IMR-90 (cell line): ENCODE measurements at regions not wholly inside any gene's neighbourhood (a gene's known extent, or its start where the extent isn't known, plus 50 kb on each side); places are given as distances from the start of the nearest gene placed in this dataset.

Experiments used
- ATAC-seq: fragments of 200-7000 bp; cut with Tn5 transposase; 2 replicates; pipeline ENCODE4 v1.9.1; 2020; ENCODE audit warnings: low read depth, mild to moderate bottlenecking, moderate library complexity
- BruUV-seq: library from RNA; stranded (reverse); fragments of 400-500 nt; replicated peaks from 2 replicates; lab custom pipeline; 2021; lab: Mats Ljungman, UMichigan
- CTCF ChIA-PET: fragments of 300-600 bp; formaldehyde crosslinking; extraction: SDS; loops from one replicate; lab custom pipeline; 2021; ENCODE audit warnings: antibody characterized with exemption; lab: Yijun Ruan, JAX
- POLR2A ChIA-PET: fragments of 300-600 bp; sonication (Branson Sonifier 250); formaldehyde crosslinking; loops from one replicate; lab custom pipeline; 2022; ENCODE audit warnings: antibody characterized with exemption; ENCODE audit not compliant: unreplicated experiment; lab: Charles Lee
- DNase-seq: peaks from one replicate; pipeline ENCODE4 v3.0.0; 2013
- H2AFZ ChIP-seq: replicated peaks from 2 replicates; pipeline ENCODE3; 2013; ENCODE audit warnings: low read length, mild to moderate bottlenecking; ENCODE audit not compliant: poor library complexity
- H2AK5ac ChIP-seq: 2 replicates; pipeline ENCODE4 v1.6.1; 2013; ENCODE audit warnings: low read depth, low read length, inconsistent platforms
- H2AK9ac ChIP-seq: replicated peaks from 2 replicates; pipeline ENCODE3; 2013; ENCODE audit warnings: mild to moderate bottlenecking, low read depth, low read length, moderate library complexity; ENCODE audit not compliant: poor library complexity
- H2BK120ac ChIP-seq: 2 replicates; pipeline ENCODE4 v1.6.1; 2013; ENCODE audit warnings: low read depth, low read length, inconsistent platforms
- H2BK15ac ChIP-seq: 3 replicates; pipeline ENCODE4 v1.6.1; 2013; ENCODE audit warnings: low read depth, low read length, inconsistent platforms
- H2BK20ac ChIP-seq: 2 replicates; pipeline ENCODE4 v1.6.1; 2013; ENCODE audit warnings: low read depth, mild to moderate bottlenecking, inconsistent platforms, low read length, moderate library complexity
- H2BK5ac ChIP-seq: 2 replicates; pipeline ENCODE4 v1.6.1; 2013; ENCODE audit warnings: mild to moderate bottlenecking, low read depth, low read length, inconsistent platforms; ENCODE audit not compliant: poor library complexity, severe bottlenecking
- H3K14ac ChIP-seq: replicated peaks from 2 replicates; pipeline ENCODE4 v1.6.1; 2013; ENCODE audit warnings: low read depth, low read length, inconsistent platforms
- H3K18ac ChIP-seq: 2 replicates; pipeline ENCODE4 v1.6.1; 2013; ENCODE audit warnings: low read depth, low read length, control low read depth
- H3K23ac ChIP-seq: 2 replicates; pipeline ENCODE4 v1.6.1; 2013; ENCODE audit warnings: low read depth, low read length, inconsistent platforms
- H3K27ac ChIP-seq: 2 replicates; pipeline ENCODE4 v1.5.1; 2013; ENCODE audit warnings: mild to moderate bottlenecking, control low read depth, low read length; ENCODE audit not compliant: insufficient read depth
- H3K27me3 ChIP-seq: 2 replicates; pipeline ENCODE4 v1.6.1; 2013; ENCODE audit warnings: low read length; ENCODE audit not compliant: control insufficient read depth, insufficient read depth
- H3K36me3 ChIP-seq: 2 replicates; pipeline ENCODE4 v1.6.1; 2013; ENCODE audit warnings: low read length, mixed read lengths; ENCODE audit not compliant: control insufficient read depth, insufficient read depth
- H3K4ac ChIP-seq: 2 replicates; pipeline ENCODE4 v1.6.1; 2013; ENCODE audit warnings: low read depth, low read length, inconsistent platforms
- H3K4me1 ChIP-seq: 2 replicates; pipeline ENCODE4 v1.6.1; 2013; ENCODE audit warnings: low read length, mixed read lengths; ENCODE audit not compliant: control insufficient read depth, insufficient read depth
- H3K4me2 ChIP-seq: 2 replicates; pipeline ENCODE4 v1.6.1; 2013; ENCODE audit warnings: low read depth, mild to moderate bottlenecking, control low read depth, low read length, moderate library complexity
- H3K4me3 ChIP-seq: 2 replicates; pipeline ENCODE4 v1.5.1; 2013; ENCODE audit warnings: low read depth, mild to moderate bottlenecking, control low read depth, low read length, moderate library complexity; ENCODE audit not compliant: insufficient read depth
- H3K56ac ChIP-seq: 2 replicates; pipeline ENCODE4 v1.6.1; 2013; ENCODE audit warnings: low read length, inconsistent platforms; ENCODE audit not compliant: insufficient read depth; ENCODE audit errors: extremely low read depth
- H3K79me1 ChIP-seq, 2 experiments: 2 replicates each; pipeline ENCODE4 v1.6.1; 2013; ENCODE audit warnings: low read length in 2 of 2, inconsistent platforms in 1 of 2, low read depth in 1 of 2
- H3K9ac ChIP-seq: 2 replicates; pipeline ENCODE4 v1.6.1; 2013; ENCODE audit warnings: low read depth, low read length, control low read depth
- H3K9me1 ChIP-seq: 2 replicates; pipeline ENCODE4 v1.6.1; 2013; ENCODE audit warnings: low read length, inconsistent platforms; ENCODE audit not compliant: insufficient read depth
- H3K9me3 ChIP-seq: 2 replicates; pipeline ENCODE4 v1.6.1; 2013; ENCODE audit warnings: low read length; ENCODE audit not compliant: control insufficient read depth, insufficient read depth
- H4K20me1 ChIP-seq: 2 replicates; pipeline ENCODE4 v1.6.1; 2013; ENCODE audit warnings: low read length, inconsistent platforms; ENCODE audit not compliant: insufficient read depth
- H4K5ac ChIP-seq: 2 replicates; pipeline ENCODE4 v1.6.1; 2013; ENCODE audit warnings: mild to moderate bottlenecking, low read depth, low read length, control low read depth
- H4K8ac ChIP-seq, 2 experiments: 2 replicates each; pipeline ENCODE4 v1.6.1; 2013; ENCODE audit warnings: low read depth in 2 of 2, low read length in 2 of 2, control low read depth in 1 of 2, inconsistent platforms in 1 of 2
- H4K91ac ChIP-seq: 2 replicates; pipeline ENCODE4 v1.6.1; 2013; ENCODE audit warnings: low read depth, low read length, inconsistent platforms; ENCODE audit not compliant: insufficient read depth
- FOS ChIP-seq: fragments of 150-350 bp; IDR thresholded peaks from 2 replicates; pipeline ENCODE4 v1.6.1; 2016; ENCODE audit warnings: low read depth, low read length
- MAFK ChIP-seq: IDR thresholded peaks from 2 replicates; pipeline ENCODE4 v1.6.1; 2012; ENCODE audit warnings: low read depth, low read length, improper control_type of control experiment
- NFE2L2 ChIP-seq: fragments of 150-350 bp; IDR thresholded peaks from 2 replicates; pipeline ENCODE4 v1.6.1; 2016; ENCODE audit warnings: low read depth, mild to moderate bottlenecking, low read length
- POLR2A ChIP-seq: IDR thresholded peaks from 2 replicates; pipeline ENCODE4 v1.6.1; 2012; ENCODE audit warnings: mild to moderate bottlenecking, low read depth, low read length
- RAD21 ChIP-seq: IDR thresholded peaks from 2 replicates; pipeline ENCODE4 v1.6.1; 2012; ENCODE audit warnings: low read length, improper control_type of control experiment
- SMC3 ChIP-seq: fragments of 150-350 bp; IDR thresholded peaks from 2 replicates; pipeline ENCODE4 v1.6.1; 2016; ENCODE audit warnings: low read depth, mild to moderate bottlenecking, antibody characterized with exemption, low read length, moderate library complexity
- WGBS, 2 experiments: methylation state at CpG; one replicate each; pipeline versions ENCODE4 v1.1.5 to v1.1.7; 2013; ENCODE audit warnings: missing lambda C conversion rate in 2 of 2; ENCODE audit not compliant: insufficient read length in 1 of 2; ENCODE audit errors: extremely low coverage in 2 of 2; 5-methylcytosine and 5-hydroxymethylcytosine counted together
- dilution Hi-C: fragments of 300-500 bp; cut with HindIII; formaldehyde crosslinking; loops from one replicate; pipeline ENCODE4 v1.14.3; 2018; ENCODE audit warnings: low sequenced_read_pairs; ENCODE audit not compliant: unreplicated experiment
- in situ Hi-C: fragments of 300-500 bp; cut with MboI; formaldehyde crosslinking; loops from 3 replicates; pipeline ENCODE4 v1.14.3; 2019; ENCODE audit warnings: low sequenced_read_pairs, inconsistent platforms, mixed read lengths
- intact Hi-C: fragments of 100-400 bp; cut with micrococcal nuclease; formaldehyde crosslinking; loops from 2 replicates; pipeline ENCODE4 v1.10.0; 2022
- TF ChIP-seq, protein P1 (sequence below): fragments of 150-350 bp; IDR thresholded peaks from 2 replicates; pipeline ENCODE4 v1.6.1; 2017; ENCODE audit warnings: mild to moderate bottlenecking, antibody characterized with exemption, low read length, low read depth
- TF ChIP-seq, protein P2 (sequence below): conservative IDR thresholded peaks from 2 replicates; pipeline ENCODE4 v1.5.1; 2012; ENCODE audit warnings: mild to moderate bottlenecking, low read depth, low read length, improper control_type of control experiment

DNA sequence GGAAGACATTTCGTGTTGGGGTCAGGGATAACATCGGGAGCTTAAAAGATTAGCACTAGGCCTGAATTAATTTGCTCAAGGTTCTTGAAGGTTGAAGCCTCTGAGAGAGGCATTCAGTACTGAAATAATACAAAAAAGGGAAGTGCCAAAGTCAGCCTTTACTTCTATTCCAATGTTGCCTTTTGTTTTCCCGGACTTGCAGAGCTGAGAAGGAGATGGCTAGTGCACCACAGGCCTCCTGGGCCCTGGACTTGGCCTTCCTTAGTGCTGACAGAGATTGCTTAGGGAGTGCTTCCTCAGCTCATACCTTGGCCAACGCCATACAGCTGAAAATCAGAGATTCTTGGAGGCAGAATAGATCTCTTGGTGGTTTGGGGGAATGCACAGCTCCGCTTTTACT, 333.6 kb upstream of the TBL1XR1 start:
- Histone ChIP-seq H3K36me3 (no peaks in the 10 kb centered on the region; the same call in 1 of the 2 replicates), H3K23ac (no peak overlapping the region), H3K14ac (no peak overlapping the region; the same call in 1 of the 2 replicates), H2BK120ac (no peak overlapping the region), H3K79me1 (no peaks in the 10 kb centered on the region), H2BK20ac (no peak overlapping the region), H4K20me1 (no peaks in the 10 kb centered on the region), H2BK15ac (no peak overlapping the region), H3K27me3 (no peaks in the 10 kb centered on the region), H4K5ac (no peak overlapping the region; the same call in 1 of the 2 replicates), H2AFZ (peak overlapping the region; percentile 18), H3K56ac (no peak overlapping the region), H3K9me3 (no peaks in the 10 kb centered on the region), H3K9me1 (no peaks in the 10 kb centered on the region; the same call in 1 of the 2 replicates), H3K4ac (no peak overlapping the region), H2BK5ac (no peak overlapping the region), H2AK5ac (no peak overlapping the region), H3K9ac (no peak overlapping the region), H3K4me1 (peaks cover 8% of the 10 kb centered on the region), H3K4me2 (no peak overlapping the region), H2AK9ac (no peak overlapping the region), H4K91ac (no peak overlapping the region), H3K4me3 (no peak overlapping the region), H3K18ac (no peak overlapping the region; the same call in 1 of the 2 replicates), H4K8ac (no peak overlapping the region), H3K27ac (no peak overlapping the region)
- POLR2A ChIA-PET, result no interaction called here
- TF ChIP-seq SMC3, result no peak
- TF ChIP-seq RAD21, result no peak
- TF ChIP-seq MAFK, result no peak
- TF ChIP-seq, protein P1, sequence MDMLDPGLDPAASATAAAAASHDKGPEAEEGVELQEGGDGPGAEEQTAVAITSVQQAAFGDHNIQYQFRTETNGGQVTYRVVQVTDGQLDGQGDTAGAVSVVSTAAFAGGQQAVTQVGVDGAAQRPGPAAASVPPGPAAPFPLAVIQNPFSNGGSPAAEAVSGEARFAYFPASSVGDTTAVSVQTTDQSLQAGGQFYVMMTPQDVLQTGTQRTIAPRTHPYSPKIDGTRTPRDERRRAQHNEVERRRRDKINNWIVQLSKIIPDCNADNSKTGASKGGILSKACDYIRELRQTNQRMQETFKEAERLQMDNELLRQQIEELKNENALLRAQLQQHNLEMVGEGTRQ, result no peak
- TF ChIP-seq, protein P2, sequence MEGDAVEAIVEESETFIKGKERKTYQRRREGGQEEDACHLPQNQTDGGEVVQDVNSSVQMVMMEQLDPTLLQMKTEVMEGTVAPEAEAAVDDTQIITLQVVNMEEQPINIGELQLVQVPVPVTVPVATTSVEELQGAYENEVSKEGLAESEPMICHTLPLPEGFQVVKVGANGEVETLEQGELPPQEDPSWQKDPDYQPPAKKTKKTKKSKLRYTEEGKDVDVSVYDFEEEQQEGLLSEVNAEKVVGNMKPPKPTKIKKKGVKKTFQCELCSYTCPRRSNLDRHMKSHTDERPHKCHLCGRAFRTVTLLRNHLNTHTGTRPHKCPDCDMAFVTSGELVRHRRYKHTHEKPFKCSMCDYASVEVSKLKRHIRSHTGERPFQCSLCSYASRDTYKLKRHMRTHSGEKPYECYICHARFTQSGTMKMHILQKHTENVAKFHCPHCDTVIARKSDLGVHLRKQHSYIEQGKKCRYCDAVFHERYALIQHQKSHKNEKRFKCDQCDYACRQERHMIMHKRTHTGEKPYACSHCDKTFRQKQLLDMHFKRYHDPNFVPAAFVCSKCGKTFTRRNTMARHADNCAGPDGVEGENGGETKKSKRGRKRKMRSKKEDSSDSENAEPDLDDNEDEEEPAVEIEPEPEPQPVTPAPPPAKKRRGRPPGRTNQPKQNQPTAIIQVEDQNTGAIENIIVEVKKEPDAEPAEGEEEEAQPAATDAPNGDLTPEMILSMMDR, result no peak
- TF ChIP-seq NFE2L2, result no peak
- no peak for TF ChIP-seq FOS
- no peak for TF ChIP-seq POLR2A
- CTCF ChIA-PET, result no interaction called here
- no CpG with 5 or more reads among the region's 5 CpGs for WGBS, 2 experiments
- in situ Hi-C loops (no loop called here), dilution Hi-C loops (no loop called here), intact Hi-C loops (no loop called here)
- ATAC-seq (no peak), DNase-seq (no peak)
- BruUV-seq, result no TSS peak
